COLO829 (cell line): ENCODE measurements at regions not wholly inside any gene's neighbourhood (a gene's known extent, or its start where the extent isn't known, plus 50 kb on each side); places are given as distances from the start of the nearest gene placed in this dataset.
"Not testable (repeated sequence)": the region's sequence is repeated elsewhere in the genome, so short reads cannot be mapped to it uniquely, and the experiment has no call there.

Experiments
- DNase-seq: peaks from one replicate; pipeline ENCODE4 v3.0.0; 2012; ENCODE audit warnings: low spot score

DNA sequence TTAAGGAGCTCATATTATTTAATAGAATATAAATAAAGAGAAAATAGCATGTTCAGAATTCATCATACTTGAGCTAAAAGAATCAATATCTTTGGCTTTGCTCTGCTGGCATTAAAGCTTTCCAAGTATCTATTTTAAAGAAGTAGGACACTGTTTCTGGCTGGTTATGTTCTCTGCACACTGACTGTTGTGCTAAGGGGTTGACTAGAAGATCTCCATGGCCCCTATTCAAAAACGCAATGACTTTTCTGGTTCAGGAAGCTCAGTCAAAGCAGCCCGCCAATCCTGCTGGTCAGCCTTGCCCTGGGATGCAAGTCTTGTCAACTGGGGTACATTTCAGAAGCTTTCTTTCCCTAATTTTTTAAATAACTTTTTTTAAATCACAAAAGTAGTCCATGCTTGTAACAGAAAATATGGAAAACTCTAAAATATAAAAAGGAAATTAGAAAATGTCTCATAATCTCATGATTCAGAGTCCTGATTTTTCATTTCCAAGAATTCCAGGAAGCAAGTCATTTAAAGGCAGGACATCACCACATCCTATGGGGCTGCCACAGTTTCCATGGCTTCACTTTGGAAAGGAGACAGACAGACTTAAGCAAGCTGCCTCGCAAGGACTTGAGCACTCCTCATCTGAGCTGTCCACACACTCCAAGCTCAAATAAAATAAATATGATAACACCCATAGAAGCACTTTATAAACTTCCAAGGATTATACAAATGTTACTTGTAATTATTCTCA is 195.1 kb downstream of the TXNL1 start:
- DNase-seq: no peak

DNA sequence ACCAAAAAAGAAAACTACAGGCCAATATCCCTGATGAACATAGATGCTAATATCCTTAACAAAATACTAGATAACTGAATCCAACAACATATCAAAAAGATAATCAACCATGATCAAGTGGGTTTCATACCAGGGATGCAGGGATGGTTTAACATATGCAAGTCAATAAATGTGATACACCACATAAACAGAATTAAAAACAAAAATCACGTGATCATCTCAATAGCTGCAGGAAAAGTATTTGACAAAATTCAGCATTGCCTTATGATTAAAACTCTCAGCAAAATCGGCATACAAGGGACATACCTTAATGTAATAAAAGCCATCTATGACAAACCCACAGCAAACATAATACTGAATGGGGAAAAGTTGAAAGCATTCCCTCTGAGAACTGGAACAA is 199.9 kb downstream of the TXNL1 start:
- DNase-seq: not testable (repeated sequence)

DNA sequence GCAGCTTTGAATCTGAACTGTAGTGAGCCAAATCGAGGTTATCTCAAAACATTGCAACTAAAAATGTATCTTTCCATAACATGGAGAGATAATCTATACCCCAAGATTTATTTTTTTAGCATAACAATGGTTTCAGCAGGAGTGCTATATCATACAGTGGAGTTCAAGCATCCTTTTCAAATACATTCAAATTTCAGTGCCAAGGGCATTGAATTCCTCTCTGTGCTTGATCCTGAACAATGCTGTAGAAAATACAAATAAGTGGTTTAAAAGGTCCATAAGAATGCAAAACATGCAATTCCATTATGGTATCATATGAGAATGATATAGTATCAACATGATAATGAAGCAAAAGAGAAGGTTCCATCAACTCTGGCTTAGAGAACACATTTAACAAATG is 201.7 kb downstream of the TXNL1 start:
- DNase-seq: no peak

DNA sequence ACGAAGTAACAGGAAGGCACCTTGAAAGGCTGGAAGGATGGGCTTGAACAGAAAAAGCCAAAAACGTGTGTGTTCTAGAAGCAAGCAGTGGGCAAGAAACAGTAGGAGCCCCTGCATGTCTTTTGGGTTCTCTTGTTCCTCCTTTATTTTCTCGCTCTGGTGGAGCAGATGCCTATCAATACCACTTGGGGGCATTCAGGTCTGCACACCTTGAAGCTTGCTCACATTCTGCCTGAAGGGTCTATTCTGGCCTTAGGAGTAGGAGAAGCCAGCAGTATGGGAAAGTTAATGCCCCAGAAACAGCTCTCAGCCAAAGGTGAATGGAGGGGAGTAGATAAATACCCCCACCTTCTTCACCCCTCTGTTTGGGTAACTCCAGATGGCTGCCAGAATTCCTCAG is 204.5 kb downstream of the TXNL1 start:
- no peak for DNase-seq

DNA sequence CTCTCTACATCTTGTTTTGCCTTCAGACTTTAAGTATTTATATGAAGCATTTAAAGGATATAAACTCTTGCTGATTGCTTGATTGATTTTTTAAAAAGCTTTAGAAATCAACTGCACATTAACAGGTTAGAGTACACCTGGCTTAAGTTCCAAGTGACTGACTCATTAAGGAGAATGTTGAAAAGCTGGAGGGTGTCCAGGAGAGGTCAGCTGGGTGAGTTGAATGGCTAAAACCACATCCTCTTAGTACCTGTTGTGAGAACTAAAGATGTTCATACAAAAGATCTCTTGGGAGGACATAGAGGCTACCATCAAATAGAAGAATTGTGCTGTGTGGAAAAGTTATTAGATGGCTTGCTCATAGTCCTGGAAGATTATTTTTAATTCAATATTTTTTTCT is 206.8 kb downstream of the TXNL1 start:
- no peak for DNase-seq

DNA sequence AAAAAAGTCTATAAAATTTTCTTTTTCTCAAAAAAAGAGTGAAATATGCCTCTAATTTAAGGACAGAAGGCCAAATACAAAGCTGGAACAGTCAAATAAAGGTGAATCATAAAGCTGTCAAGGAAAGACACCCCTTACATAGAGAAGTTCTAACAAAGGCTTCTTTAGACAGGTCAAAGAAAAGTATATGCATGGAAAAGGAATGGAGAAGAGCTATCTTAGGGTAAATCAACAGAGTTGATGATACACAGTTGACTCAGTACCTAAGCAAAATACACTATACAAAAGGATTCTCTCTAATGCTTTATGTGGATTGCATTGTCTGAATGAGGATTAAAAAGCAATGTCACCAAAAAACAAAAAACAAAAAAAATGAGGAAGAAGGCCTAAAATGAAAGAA is 214.8 kb downstream of the TXNL1 start:
- DNase-seq: no peak

DNA sequence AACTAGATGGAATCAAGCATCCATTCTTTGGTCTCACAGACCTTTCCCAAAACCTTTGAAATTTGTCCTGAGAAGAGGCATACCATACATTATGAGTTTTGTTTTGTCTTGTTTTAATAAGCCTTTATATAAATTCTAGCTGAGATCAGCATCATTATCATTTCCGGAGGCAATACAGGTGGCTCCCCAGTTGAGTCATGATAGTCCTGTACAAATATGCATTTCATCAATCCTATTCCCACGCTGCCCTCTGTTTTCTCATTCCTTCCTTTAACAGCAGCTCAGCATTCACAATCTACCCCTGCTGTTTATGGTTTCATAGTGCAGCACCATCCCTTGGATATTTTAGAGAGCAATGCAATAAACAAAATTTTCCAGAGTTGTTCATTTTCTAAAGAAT is 216.7 kb downstream of the TXNL1 start:
- DNase-seq: no peak

DNA sequence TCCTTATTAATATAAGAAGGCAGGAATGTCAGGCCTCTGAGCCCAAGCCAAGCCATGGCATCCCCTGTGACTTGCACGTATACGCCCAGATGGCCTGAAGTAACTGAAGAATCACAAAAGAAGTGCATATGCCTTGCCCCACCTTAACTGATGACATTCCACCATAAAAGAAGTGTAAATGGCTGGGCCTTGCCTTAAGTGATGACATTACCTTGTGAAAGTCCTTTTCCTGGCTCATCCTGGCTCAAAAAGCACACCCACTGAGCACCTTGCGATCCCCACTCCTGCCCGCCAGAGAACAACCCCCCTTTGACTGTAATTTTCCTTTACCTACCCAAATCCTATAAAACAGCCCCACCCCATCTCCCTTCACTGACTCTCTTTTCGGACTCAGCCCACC is 217.5 kb downstream of the TXNL1 start:
- DNase-seq: not testable (repeated sequence)

DNA sequence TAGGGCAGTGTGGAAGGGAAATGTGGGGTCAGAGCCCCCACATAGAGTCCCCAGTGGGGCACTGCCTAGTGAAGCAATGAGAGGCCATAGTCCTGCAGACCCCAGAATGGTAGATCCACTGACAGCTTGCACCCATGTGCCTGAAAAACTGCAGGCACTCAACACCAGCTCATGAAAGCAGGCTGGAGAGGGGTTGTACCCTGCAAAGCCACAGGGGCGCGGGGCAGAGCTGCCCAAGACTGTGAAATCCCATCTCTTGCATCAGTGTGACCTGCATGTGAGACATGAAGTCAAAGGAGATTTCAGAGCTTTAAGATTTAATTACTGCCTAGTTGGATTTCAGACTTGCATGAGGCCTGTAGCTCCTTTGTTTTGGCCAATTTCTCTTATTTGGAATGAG is 224.0 kb downstream of the TXNL1 start:
- no peak for DNase-seq

DNA sequence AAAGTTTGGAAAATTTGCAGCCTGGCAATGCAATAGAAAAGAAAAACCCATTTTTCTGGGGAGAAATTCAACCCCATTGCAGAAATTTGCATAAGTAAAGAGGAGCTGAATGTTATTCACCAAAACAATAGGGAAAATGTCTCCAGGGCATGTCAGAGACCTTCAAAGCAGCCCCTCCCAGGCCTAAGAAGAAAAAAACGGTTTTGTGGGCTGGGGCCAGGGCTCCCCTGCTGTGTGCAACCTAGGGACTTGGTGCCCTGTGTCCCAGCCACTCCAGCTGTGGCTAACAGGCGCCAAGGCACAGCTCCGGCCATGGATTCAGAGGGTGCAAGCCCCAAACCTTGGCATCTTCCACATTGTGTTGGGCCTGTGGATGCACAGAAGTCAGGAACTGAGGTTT is 224.5 kb downstream of the TXNL1 start:
- DNase-seq: no peak

DNA sequence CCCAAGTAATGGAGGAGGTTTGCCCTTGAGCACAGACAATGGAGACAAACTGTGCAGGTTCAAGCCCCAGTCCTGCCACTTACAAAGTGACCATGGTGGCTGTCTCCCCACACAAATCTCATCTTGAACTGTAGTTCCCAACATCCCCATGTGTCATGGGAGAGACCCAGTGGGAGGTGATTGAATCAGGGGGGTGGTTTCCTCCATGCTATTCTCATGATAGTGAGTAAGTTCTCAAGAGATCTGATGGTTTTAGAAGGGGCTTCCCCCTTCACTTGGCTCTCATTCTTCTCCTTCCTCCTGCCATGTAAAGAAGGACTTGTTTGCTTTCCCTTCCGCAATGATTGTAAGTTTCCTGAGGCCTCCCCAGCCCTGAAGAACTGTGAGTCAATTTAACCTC is 225.4 kb downstream of the TXNL1 start:
- DNase-seq: no peak

DNA sequence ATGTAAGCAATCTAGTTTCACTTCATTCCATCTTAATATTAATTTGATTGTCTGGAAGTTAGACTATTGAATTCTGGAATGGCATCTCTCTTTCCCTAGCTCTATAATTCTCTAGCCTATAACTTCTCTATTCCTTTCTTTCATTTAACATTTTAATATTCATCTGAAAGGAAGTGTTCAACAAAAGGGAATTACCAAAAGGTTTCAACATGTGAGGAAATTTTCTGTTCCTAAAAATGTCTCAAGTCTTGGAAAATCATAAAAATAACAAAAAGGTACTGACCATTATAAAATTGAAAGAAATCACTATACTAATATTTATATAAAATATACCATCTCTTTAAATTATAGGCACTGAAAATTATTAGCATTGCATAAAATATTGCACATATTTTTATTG is 228.7 kb downstream of the TXNL1 start:
- DNase-seq: no peak

DNA sequence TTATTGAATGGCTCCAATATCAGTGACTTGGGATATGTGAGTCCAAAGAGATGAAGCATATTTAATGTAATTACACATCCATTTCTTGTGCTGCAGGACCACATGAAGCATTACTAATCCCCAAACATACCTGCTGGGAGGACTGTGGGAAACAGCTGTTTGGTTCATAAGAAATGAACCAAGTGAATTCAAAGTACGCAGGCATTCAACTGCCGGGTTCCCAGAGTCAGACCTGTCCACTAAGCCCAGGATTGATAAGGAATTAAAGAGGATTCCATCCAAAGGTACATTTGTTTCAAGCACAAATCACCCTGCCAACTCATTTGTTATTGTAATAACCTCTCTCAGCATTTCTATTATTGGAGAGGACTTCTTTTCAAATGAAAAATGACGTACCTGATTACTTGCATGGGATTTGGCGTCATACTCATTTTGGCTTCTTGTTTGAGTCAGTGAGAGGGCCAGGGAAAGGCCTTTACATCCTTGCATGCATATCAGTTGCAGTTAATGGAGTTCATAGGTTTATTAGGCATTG is 230.7 kb downstream of the TXNL1 start:
- no peak for DNase-seq

DNA sequence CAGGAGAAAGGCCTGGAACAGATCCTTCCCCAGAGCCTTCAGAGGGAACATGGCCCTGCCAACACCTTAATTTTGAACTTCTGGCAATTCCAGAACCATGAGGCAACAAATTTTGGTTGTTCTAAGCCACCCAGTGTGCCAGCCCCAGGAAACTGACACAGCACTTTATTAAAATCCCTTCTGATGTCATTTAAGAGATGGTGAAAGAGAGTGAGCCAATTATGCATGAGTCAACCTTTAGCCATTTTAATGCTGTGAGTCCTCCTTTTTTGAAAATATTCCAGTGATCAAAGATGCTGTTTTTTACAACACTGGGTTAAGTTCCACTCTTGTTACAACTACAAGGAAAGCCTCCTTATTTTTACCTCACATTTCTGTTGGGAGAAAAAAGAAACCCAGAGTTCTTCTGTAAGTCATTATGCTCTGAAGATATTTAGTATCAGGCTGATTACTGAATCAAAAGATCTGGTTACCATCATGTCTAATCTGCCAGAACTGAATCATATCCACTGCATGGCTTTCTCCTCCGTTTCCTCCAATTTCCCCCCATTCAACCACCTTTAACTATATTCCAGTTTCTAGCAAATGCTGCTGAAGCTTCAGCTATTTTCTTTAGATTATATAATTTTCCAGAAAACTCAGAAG is 235.4 kb downstream of the TXNL1 start:
- DNase-seq: no peak

DNA sequence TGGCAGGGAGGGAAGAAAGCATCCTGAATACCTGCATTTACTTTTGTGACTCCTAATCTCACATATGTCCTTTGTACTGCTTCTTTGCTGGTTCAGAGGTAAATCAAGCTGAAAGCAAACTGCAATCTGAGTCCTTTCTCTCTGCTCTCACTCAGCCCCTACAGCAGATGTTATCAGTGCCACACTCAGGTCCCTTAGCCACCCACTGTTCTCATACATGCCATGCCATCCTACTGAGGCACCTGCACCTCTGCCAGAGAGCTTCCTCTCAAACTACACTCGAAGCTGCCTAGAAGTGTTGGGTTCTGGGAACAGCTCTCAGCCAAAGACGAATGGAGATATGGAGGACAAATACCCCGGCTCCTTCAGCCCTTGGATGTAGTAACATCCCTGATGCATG is 244.5 kb downstream of the TXNL1 start:
- no peak for DNase-seq

DNA sequence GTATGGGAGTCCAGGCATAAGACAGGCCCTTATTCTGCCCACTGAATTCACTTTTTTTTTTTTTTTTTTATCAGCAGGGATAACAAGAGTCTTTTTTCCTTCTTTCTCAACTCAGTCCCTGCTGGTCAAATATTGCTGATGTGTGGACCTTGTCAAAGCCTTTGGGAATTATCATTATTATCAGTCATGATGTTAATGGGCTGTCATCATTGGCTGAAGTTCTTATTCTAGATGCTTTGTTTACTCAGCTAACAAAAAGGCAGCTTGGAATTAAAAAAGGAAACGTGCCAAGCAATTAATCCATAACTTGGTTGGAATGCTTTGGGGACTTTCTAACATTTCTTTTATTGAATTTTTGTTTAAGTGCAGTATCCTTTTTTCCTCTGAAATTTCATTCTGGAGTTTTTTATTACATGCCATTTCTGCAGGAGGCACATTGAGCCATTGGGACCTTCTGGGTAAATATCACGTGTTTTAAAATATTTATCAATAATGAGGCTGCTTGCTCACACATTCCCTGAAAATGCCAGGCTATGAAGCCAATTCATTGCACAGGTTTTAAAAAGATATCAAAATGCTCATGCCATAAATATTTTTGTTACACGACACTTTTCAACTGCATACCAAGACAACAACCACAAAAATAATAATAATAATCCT is 246.3 kb downstream of the TXNL1 start:
- no peak for DNase-seq

DNA sequence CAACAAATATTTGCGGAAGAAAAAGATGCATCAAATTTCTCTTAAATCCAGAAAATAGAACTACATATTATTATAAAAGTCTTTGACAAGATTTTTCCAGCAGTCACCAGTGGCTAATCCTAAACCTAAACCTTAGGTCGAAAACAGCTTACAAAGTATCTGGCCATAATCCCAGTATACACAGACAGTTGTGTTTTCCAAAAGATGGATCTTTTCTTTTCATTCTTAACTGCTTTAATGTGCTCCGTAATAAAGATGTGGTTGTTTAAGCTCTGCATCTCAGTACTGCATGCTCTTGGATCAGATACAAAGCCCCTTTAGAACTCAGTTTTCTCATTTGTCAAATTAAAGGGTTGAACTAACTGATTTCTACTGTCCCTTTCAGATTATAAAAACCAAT is 247.8 kb downstream of the TXNL1 start:
- DNase-seq: no peak

DNA sequence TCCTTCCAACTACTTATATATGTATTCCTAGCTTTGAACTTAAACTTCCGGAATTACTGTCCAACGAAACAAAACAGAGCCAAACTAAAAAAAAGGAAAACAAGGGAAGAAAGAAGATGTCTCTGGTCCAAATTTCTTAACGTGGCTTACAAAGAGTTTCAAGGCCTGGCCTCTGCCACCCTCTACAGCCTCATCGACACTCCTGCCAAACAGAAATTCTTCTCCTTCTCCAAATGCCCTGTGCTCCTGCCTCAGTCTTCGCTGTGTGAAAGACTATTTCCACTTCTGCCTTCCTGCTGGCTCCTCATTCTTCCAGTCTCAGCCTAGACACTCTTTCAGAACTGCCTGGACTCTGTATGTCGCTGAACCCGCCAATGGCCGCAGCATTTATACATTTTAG is 249.2 kb downstream of the TXNL1 start:
- DNase-seq: no peak

DNA sequence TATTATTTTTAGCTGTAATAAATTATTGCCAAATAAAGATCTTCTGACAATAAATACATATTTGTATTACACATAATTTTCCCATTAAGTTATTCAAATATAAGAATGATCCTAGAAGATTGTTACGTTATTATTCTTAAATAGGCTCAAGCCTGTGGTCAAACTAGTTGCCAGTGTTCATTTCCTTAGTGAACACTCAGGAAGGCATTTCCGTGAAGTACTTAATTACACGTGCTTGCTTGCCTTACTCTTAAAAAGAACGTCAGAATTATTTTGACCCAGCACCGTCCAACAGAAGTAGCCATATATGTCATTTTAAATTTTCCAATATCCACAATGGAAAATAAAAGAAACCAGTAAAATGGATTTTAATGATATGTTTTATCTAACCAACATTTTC is 249.8 kb downstream of the TXNL1 start:
- DNase-seq: no peak

DNA sequence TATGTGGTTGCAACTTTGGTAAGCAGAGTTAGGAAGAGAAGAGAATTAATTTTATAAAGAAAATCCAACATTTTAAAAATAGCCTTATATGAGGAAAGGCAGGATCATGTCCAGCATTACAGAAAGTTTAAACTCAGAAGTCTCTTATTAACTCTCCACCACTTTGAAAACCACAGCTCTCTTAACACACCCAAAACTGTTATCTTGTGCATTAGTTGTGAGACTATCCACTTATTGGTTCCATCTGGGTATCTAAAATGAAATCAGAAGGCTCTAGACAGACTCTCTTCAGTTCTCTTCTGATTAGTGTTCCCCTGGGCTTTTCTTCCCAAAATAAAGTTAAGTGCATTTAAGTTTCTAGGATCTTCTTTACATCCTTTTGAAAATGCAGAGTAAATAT is 251.5 kb downstream of the TXNL1 start:
- DNase-seq: no peak

DNA sequence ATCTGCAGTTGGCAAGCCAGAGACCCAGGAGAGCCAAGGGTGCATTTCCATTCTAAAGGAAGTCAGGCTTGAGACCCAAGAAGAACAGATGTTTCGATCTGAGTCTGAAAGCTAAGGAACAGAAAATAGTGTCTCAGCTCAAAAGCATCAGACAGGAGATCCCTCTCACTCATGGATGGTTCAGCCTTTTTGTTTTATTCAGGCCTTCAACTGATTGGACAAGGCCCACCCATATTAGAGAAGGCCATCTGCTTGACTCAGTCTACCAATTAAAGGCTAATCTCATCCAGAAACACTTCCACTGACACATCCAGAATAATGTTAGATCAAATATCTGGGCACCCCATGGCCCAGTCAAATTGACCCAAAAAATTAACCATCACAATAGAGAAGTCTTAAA is 255.0 kb downstream of the TXNL1 start:
- DNase-seq: no peak

DNA sequence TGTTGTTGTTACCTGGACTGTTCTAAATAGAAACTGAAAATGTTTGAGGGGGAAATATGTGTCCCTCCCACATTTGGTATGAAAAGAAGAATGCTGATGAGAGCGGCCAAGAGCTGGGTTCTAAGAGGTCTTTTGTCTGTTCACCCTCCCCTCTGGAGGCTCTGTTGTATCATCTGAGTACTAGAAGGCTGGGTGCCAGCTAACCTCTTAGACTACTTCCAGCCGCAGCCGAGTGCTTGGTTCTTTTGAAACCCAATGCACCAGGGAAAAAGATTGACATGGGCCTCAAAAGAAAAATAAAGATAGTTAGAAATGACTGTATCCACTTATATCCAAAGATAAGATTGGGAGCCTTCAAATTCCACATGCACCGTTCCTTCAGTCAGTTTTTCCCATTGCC is 255.9 kb downstream of the TXNL1 start:
- no peak for DNase-seq

DNA sequence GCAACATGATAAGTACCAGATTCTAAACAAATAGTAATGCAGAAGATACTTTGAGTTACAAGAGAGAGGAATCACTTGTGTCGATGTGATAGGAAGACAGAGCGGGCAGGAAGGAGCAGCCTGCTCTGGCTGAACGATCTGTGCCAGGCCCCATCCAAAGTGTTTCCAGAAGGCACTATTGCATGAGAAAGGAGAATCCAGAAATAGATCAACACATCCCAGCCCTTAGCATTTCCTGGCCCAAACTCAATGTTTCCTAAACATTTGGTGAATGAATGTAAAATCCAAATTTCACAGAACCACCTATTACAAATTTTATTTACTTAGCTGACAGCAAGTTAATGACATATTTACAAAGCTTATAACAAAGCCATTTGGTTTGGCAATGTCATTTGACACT is 257.2 kb downstream of the TXNL1 start:
- DNase-seq: no peak
